Activated gamma-delta T cell treated with anti-CD3 and anti-CD28 coated beads, Interleukin-2, amount 50 U/mL, for 16 hours (primary cell): ENCODE measurements at regions not wholly inside any gene's neighbourhood (a gene's known extent, or its start where the extent isn't known, plus 50 kb on each side); places are given as distances from the start of the nearest gene placed in this dataset.
"Not testable (repeated sequence)": the region's sequence is repeated elsewhere in the genome, so short reads cannot be mapped to it uniquely, and the experiment has no call there.

ENCODE experiments used
- DNase-seq: peaks from one replicate; pipeline ENCODE4 v3.0.0-alpha.2; 2020; ENCODE audit warnings: low read depth

DNA sequence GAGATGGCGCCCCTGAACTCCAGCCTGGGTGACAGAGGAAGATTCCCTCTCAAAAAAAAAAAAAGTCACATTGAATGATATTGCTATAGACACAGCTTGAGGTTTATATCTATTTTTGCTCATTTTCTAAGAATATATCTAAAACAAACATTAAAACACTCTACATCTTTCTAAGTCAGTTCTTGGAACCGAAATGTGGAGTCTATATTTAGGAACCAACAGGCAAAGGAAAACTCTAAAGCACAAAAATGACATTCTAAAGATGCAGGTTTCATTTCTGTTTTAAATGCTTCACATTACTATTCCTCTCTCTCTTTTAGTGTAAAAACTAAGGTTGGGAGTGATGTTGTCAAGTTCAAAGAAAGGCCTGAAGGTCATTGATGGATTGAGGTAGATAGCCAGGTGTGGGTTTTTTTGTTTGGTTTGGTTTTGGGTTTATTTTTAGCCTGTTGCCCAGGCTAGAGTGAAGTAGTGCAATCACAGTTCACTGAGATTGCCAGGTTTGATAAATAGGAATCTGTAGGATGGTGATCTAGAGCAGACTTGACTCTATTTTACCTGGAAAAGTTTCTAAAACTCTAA is 194.0 kb upstream of the RBBP8 start:
- no peak for DNase-seq

DNA sequence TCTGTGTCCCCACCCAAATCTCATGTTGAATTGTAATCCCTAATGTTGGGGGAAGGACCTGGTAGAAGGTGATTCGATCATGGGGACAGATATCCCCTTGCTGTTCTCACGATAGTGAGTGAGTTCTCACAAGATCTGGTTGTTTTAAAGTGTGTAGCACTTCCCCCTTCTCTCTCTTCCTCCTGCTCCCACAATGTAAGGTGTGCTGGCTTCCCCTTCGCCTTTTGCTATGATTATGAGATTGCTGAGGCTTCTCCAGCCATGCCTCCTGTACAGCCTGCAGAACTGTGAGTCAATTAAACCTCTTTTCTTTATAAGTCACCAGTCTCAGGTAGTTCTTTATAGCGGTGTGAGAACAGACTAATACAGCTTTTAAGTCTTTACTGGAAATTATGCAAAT is 193.3 kb upstream of the RBBP8 start:
- no peak for DNase-seq

DNA sequence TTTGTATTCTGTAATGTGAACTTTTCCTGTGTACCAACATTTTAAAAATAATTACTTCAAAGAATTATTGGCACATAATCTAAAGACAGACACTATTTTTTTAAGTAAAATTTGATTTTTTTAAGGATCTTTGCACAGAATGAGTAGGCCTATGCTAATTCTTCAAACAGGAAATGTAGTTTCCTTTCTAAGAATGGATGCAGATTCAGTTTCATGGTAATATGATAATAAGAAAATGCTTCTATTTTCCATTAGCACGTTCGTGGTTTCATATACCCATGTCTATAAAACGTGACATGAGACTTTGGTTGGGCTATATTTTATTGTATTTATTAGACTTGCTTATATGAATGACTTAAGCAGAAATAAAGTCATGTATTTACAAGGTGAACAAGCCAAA is 191.8 kb upstream of the RBBP8 start:
- no peak for DNase-seq

- DNase-seq, result no peak
Observed at GRCh38 chr18:22742409-22742808, 190.7 kb upstream of the RBBP8 start.

DNA sequence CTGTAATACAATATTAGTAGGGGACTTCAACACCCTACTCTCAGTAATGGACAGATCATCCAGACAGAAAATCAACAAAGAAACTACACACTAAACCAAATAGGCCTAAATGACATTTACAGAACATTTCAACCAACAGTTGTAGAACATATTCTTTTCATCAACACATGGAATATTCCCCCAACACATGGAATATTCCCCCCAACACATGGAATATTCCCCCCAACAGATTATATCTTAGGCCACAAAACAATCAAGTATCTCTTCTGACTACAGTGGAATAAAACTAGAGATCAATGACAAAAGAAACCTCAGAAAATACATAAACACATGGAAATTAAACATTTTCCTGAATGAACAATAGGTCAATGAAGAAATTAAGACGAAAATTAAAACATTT is 187.2 kb upstream of the RBBP8 start:
- no peak for DNase-seq

DNA sequence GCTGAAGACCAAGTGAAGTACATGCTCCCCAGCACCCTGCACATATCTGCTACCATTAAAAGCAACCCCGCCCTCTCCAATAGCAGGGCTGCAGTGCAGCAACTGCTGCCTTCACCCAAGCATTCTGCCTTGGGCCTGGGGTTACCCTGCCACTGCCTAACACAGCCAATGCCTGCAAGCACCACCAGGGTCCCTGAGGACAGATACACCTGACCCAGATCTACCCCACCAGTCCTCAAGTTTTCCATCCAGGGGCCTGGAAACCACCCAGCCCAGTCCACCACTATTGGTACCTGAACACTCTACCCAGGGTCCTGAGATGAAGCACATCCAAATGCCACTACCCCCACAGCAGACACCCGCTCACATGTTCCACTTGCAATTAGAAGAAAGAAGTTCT is 181.1 kb upstream of the RBBP8 start:
- no peak for DNase-seq

GRCh38 chr18:22753130-22753831 is 179.8 kb upstream of the RBBP8 start:
- DNase-seq, result no peak

DNA sequence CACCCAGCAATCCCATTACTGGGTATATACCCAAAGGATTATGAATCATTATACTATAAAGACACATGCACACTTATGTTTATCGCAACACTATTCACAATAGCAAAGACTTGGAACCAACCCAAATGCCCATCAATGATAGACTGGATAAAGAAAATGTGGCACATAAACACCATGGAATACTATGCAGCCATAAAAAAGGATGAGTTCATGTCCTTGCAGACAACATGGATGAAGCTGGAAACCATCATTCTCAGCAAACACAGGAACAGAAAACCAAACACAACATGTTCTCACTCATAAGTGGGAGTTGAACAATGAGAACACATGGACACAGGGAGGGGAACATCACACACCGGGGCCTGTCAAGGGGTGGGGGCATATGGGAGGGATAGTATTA is 169.1 kb upstream of the RBBP8 start:
- DNase-seq, result not testable (repeated sequence)

DNA sequence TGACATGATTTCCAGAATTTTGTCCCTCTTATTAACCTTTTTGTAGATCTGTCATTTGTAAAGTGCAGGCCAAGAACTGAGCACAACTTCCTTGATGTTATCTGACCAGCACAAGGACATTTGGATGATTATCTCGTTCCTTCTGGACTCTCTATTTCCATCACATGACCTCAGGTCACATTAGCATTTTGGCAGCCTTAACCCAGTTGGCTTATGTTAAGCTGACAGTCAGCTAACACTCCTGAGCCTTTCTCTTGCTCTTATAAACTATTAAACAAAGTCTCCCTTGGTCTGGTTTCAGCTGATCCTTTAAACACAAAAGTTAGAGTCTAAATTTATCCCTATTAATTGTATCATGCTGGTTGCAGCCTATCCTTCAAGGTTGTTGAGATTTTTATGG is 167.2 kb upstream of the RBBP8 start:
- no peak for DNase-seq

DNA sequence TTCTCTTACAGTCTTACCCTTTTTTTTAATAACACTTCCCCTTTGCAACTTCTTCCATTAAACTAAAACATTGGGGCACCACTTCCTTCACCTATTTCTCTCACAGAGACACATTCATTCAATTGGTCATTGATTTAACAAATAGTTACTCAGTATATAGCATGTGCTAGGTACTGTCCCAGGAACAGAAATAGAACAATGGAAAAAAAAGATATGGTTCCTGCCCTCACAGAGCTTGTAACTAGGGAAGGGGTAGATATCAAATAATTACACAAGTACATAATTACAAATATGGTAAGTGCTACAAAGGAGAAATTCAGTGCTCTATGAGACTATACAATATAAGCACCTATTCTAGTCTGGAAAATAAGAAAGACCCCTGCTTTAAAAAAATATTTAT is 165.5 kb upstream of the RBBP8 start:
- DNase-seq, result no peak

GRCh38 chr18:22773944-22774343 is 159.2 kb upstream of the RBBP8 start:
- DNase-seq, result no peak

DNA sequence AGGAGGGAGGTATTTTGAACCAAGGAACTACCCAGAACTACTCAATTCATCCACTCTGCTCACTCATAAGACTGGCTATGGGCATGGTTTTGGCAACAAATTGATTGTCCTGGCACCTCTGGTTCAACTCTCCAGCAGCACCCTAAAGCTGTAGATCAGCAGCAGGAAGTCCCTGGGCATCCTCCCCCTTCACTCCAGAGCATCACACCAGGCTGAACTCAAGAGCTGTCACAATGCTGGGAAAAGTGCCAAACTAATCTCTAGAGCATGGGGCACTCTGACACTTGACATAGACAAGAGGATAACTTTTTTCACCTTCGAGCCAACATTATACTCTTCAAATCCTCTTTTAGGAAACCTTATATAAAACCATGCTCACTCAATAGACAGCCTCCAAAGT is 154.1 kb upstream of the RBBP8 start:
- DNase-seq, result no peak

- DNase-seq, result no peak
Observed at GRCh38 chr18:22783245-22783644, 149.9 kb upstream of the RBBP8 start.

GRCh38 chr18:22783662-22784076 is 149.5 kb upstream of the RBBP8 start:
- no peak for DNase-seq

GRCh38 chr18:22789052-22789451 is 144.1 kb upstream of the RBBP8 start:
- no peak for DNase-seq

DNA sequence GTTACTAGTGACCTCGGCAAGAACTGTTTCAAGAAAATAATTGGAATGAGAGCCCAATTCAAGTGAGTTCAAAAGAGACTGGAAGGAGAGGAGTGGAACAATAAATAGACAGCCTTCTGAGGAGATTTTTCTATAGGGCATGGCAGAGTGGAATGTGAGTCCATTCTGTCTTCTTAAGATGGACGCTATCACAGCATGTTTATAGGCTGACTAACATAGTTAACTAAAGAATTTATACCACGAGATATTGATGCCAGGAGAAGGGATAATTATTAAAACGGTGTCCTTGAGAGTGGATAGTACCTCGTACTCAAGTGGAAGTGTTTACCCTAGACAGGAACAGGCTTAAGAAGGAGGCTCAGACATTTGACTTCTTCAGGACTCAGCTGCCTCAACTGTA is 143.5 kb upstream of the RBBP8 start:
- DNase-seq, result no peak

GRCh38 chr18:22790545-22791309 is 142.4 kb upstream of the RBBP8 start:
- DNase-seq, result no peak

DNA sequence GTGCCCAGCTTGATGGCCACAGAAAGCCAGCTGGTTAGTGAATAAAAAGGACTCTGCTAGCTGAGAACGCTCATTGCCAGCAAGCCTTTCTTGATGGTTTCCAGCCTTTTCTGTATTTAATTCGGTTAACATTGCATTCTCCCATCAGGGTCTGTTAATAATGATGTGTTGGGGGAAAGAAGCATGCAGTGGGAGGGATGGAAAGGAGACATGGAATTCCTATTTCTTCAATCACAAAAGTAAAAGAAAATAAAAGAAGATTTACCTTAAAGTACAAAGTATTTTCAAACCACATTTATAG is 141.9 kb upstream of the RBBP8 start:
- DNase-seq, result no peak

DNA sequence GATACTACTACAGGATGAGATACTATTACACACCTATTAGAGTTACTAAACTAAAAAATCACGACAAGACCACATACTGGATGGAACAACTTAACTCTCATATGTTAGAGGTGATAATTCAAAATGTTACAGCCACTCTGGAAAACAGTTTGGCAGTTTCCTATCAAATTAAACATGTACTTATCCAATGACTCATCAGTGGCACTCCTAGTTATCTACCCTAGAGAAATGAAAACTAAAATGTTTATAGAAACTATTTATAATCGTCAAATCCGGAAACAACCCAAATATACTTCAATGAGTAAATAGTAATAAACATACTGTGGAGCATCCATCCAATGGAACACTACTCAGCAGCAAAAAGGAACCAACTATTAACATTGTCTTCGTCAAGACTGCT is 137.0 kb upstream of the RBBP8 start:
- DNase-seq, result no peak

GRCh38 chr18:22800551-22800951 is 132.6 kb upstream of the RBBP8 start:
- DNase-seq, result no peak

- no peak for DNase-seq
Observed at GRCh38 chr18:22813648-22814328, 119.3 kb upstream of the RBBP8 start.

- DNase-seq, result no peak
Observed at GRCh38 chr18:22814329-22814703, 118.8 kb upstream of the RBBP8 start.
